ENCODE measurements at regions not wholly inside any gene's neighbourhood (a gene's known extent, or its start where the extent isn't known, plus 50 kb on each side); places are given as distances from the start of the nearest gene placed in this dataset.

DNA sequence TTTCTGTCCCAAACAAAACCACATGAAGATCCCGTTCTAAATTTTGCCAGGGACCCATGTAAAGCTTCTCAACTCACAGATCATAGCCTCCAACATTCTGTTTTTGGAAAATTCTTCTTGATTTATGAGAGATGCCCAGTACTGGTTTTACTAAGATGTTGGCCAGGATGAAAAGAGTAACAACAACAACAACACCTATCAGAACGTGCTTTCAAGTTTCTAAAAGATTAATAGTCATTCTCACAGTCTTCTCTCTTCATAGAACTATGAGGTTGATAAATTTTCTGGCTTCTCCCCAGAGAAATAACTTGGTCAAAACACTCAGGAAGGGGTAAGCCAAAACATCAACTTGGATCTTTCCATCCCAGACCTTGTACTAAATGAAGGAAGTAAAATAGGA, 567.5 kb upstream of the IGFBP3 start:
- no peak for TF ChIP-seq POLR2AphosphoS5 (IDR thresholded peaks at IDR 0.05; ENCODE audit: insufficient read depth in 1 of 2, low read depth in 1 of 2)
- TF ChIP-seq, protein P1, sequence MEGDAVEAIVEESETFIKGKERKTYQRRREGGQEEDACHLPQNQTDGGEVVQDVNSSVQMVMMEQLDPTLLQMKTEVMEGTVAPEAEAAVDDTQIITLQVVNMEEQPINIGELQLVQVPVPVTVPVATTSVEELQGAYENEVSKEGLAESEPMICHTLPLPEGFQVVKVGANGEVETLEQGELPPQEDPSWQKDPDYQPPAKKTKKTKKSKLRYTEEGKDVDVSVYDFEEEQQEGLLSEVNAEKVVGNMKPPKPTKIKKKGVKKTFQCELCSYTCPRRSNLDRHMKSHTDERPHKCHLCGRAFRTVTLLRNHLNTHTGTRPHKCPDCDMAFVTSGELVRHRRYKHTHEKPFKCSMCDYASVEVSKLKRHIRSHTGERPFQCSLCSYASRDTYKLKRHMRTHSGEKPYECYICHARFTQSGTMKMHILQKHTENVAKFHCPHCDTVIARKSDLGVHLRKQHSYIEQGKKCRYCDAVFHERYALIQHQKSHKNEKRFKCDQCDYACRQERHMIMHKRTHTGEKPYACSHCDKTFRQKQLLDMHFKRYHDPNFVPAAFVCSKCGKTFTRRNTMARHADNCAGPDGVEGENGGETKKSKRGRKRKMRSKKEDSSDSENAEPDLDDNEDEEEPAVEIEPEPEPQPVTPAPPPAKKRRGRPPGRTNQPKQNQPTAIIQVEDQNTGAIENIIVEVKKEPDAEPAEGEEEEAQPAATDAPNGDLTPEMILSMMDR (IDR thresholded peaks at IDR 0.05), result no peak
